Gastroesophageal sphincter (tissue), 2 donors: ENCODE measurements at regions not wholly inside any gene's neighbourhood (a gene's known extent, or its start where the extent isn't known, plus 50 kb on each side); places are given as distances from the start of the nearest gene placed in this dataset.

ENCODE experiments used
- POLR2A ChIP-seq, 2 donors: fragments of 450-650 bp; IDR thresholded peaks; one replicate each; pipeline ENCODE4 v1.6.1; 2017; ENCODE audit warnings: antibody characterized with exemption in 2 of 2, mild to moderate bottlenecking in 2 of 2, moderate library complexity in 1 of 2
- POLR2AphosphoS5 ChIP-seq: sonication (generic); formaldehyde crosslinking; IDR thresholded peaks from one replicate; pipeline ENCODE4 v1.6.1; 2017; ENCODE audit warnings: antibody characterized with exemption

GRCh38 chr13:40024204-40024966, 368.9 kb downstream of the COG6 start:
- TF ChIP-seq POLR2A (IDR thresholded peaks at IDR 0.05), result no peak
- no peak for TF ChIP-seq POLR2AphosphoS5
